Dedifferentiated amniotic fluid mesenchymal stem cell (primary cell): ENCODE measurements at regions not wholly inside any gene's neighbourhood (a gene's known extent, or its start where the extent isn't known, plus 50 kb on each side); places are given as distances from the start of the nearest gene placed in this dataset.

ENCODE experiments used
- DNase-seq: peaks from one replicate; pipeline ENCODE4 v3.0.0-alpha.2; 2016; ENCODE audit errors: extremely low spot score

DNA sequence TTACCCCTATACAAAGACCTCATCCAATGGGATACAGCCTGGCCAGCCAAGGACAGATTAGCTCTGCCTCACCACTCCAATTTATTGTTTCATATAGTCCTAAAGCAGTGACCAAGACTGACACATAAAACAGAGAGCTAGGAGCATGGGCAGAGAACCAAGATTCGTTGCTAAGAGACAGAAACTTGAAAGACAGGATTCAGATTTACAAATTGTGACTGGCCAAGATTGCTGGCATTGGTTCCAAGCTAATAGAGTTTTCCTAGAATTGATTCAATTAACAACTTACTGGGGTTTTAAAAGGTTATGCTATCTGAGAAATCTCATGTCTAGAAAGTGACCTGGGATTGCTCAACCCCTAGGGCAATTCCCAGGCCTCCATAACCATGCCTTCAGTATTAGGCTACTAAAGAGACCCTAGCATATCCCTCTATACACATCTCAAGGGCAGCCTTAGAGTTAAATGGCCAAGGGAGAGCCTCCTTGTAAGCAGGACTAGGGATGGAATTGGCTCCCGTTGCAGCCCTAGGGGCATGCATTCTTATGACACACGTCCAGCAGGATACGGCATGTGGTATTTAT is 75.6 kb downstream of the ICOS start:
- no peak for DNase-seq

DNA sequence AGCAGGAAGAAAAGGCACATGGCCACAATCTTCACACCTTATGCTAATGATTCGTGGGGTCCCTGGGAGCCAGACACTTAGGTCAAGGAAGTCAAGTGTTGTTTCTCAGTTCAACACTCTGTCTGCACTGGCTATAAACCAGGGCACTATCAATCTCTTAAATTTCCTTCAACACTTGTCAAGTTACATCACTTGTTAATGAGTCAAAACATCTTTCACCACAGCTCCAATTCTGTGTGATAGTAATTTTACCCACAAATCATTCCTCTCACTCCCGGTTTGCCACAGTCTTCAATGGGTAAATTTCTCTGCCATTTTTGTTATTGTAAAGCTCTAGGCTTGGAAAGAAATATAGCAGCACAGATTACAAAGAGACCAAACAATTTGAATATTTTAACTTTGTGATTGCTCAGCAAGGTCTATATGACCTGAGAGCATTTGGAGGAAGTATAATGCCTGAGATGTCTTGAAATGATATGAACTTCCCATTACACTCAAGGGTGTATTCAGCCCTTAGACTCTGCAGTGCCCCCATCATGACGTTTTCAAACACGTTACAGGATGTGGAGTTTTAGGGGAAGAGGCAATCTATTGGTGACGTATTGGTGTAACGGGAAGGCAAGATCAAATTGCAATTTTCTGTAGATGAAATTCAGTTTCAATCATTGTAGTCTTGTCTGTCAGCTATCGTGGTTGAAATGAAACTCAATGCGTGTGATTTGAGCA is 78.7 kb downstream of the ICOS start:
- DNase-seq: no peak

DNA sequence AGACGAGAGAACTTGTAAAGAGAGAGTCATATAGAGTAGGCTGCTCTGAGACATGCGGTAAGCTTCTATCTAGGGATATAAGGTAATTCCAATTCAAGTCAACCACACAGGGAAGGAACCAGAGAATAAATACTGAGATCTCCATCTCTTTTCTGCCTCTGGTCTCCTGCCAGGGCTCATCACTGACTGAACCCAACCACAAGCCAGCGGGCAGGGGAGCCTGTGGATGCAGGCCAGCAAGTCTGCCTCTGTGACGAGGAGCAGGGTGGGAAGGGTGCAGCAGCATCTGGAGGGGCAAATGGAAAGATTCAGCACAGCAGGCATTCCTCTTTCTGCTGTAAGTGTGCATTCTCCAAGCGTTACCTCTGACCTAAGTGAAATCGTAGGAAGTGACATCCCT is 82.2 kb downstream of the ICOS start:
- no peak for DNase-seq

- DNase-seq: no peak
Observed at GRCh38 chr2:204019572-204020501, 83.3 kb downstream of the ICOS start.

- no peak for DNase-seq
Observed at GRCh38 chr2:204021290-204022081, 84.9 kb downstream of the ICOS start.

DNA sequence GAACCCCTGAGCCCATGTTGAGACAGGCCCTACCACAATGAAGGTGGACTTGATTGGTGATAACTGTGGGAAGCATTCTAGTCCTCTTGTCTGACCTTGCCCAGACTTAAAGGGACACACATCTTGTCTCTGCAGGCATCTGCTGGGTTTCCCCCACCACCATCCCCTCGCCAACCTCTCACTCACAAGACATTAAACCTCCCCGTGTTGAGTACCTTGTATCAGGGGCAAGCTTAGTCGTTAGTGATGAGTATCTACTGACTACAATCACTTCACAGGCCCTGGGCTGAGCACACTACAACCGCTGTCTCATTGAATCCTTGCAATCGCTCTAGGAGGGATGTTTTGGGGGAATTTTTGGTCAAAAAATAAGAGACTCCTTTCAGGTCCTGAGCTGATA is 86.0 kb downstream of the ICOS start:
- no peak for DNase-seq

GRCh38 chr2:204023088-204023487 is 86.5 kb downstream of the ICOS start:
- DNase-seq: no peak

DNA sequence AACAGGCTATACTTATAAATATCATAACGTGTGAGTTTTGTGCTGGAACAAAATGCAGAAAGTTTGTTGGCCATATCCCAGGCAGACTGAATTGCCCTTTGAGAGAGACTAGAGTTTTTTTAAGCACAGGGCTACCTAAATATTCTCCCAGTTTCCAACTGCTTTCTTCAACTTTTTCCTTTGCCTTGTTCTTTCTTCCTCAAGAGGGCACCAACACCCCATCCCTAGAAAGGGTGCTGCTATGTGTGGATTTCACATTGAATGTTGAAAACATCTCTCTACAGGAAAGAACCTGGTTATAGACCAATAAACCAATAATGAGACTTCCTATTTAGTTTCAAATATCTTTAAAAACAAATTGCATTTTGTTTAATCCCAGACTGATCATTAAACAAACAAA is 87.9 kb downstream of the ICOS start:
- DNase-seq: peak; percentile 80

GRCh38 chr2:204024906-204025475 is 88.4 kb downstream of the ICOS start:
- no peak for DNase-seq

DNA sequence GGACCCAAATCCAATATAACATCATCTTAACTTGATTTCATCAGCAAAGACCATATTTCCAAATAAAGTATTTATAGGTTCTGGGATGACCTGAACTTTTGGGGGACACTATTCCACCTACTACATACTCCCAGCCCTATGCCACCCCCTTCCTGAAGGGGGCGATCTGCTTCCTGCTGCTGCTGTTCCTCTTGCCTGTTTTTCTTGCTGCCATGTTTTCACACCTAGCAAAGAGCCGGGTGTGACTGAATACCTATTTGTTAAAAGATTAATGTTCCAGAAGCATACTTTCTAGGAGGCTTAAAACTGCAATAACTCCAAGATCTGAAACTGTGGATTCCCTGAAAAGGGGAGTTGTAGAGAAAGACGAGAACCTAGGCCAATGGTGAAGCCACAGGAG is 89.7 kb downstream of the ICOS start:
- no peak for DNase-seq

DNA sequence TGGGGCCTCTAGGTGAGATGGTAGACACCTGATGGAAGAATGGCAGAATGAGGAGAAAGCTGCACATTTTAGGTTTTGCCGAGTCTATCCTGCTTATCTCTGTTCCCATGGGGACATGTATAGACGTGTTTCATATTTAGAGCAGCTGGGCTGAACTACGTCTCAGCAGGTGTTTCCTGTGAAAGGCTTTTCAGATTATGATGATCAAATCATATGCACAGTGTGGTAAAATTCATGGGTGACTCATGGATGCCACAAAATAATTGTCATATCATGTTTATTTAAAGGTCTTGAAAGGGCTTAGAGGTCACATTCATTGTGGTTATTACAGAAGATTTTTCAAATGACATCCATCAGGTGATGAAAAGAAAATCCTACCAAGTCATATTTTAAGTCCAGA is 90.5 kb downstream of the ICOS start:
- no peak for DNase-seq

- DNase-seq: no peak
Observed at GRCh38 chr2:204030322-204030721, 93.8 kb downstream of the ICOS start.

GRCh38 chr2:204031056-204031455 is 94.5 kb downstream of the ICOS start:
- no peak for DNase-seq

- DNase-seq: no peak
Observed at GRCh38 chr2:204032301-204032700, 95.7 kb downstream of the ICOS start.

DNA sequence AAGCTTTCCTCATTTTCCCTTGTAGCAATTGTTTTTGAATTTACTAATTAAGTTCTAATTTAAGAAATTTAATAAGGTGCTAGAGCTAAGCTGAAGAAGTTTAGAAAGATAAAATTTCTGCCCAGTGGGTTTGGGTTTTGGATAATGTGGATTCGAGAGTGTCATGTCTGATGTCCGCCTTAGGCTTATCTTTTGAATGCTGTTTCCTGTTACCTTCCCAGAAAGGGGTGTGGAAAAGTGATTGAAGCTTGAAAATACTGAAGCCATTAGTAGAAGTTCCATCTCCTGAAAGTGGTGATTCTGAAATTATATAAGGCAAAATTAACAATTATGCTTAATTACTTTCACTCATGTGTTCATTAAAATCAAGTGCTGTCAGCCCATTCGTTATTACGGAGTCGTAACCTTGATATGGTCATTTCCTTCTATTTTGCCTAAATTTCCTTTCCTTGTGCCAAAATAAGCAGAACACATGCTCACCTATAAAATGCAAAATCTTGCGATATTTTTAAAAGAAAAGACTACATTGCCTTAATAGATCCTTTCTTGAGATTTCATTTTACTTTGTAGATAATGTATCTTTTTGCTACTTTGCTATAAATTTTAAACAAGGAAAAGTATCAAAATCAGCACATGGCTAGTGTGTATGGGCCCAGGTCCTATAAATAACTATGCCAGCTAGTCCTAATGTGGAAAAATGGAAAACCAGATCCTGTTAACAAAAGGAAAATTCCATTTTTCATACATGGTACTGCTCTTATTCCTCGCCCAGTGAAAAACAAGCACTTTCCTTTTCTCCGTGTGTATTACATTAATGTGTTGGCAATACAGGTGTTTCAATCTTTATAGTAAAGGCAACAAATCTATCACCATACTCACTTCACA is 97.3 kb downstream of the ICOS start:
- no peak for DNase-seq

DNA sequence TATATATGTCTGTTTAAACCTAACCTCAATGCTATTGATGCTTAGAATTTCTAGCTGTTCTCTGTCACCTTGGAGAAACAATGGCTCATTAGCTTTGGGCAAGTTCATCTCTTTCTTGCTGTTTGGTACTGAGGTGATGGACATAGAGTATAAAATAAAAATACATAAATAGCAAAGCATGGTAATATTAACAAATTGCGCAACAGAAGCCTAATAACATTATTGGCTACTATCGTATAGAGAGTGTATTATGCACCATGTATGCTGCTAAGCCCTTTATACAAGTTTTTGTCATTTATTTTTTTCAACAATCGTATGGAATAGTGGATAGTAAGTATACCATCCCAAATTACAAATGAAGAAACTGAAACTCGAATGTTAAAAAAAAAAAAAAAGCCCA is 100.1 kb downstream of the ICOS start:
- DNase-seq: no peak

DNA sequence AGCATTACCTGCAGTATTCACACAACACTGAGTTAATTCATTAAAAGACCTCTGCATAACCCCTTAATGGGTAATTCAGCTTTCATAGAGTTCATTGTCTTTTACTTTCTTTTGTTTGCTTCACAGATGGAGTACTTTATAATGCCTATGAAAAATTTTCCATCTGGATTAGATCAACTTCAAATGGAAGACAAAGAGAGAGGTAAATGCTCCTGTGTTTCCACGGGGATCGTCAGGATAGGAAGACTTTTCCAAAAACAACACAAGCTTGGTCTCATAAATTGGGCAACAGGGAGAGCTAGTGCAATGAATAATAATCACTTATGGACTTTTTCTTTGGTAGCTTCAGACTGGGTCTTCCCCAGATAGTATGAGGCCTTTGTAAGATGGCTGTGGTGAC is 100.7 kb downstream of the ICOS start:
- DNase-seq: no peak

DNA sequence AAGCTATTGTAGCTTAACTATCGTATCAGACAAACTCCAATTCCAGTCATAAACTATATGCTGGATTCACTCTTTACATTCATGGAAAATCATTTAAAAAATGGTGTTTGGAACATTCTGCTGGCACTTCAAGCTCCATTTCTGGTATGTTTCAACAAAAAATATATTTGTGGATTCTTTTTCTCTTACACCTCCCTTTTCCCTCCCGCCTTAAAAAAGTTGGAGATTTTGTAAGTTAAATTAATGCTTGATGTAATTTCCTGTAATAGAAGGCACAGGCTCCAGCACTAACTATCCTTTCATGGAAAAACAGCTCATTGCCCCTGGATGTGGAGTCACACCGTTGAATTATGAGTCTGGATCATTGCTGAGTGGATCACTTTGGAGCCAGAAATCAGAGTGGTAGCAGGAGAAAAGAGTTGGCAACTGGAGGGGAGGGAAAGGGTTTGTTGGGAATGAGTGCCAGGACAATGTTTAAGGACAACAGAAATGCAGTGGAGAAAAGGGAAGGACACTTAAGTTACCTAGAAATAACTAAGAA is 102.8 kb downstream of the ICOS start:
- no peak for DNase-seq

DNA sequence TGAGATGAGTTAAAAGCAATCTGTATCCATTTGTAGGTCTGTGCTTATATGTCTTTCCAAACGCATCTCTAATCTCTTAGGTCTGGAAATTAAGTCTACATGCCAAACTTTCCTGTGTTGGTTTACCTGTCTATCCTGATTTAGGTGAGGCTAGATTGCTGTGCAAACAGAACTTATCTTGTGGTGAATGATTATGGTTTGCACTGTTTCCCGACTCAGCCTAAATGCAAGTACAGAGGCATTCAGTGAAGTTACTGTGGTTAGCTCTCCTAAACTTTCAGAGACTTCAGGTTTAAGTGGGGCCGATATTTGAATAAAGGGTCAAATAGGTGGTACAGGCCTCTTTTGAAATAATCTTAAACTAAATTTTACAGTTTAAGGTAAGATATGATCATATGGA is 103.5 kb downstream of the ICOS start:
- no peak for DNase-seq

DNA sequence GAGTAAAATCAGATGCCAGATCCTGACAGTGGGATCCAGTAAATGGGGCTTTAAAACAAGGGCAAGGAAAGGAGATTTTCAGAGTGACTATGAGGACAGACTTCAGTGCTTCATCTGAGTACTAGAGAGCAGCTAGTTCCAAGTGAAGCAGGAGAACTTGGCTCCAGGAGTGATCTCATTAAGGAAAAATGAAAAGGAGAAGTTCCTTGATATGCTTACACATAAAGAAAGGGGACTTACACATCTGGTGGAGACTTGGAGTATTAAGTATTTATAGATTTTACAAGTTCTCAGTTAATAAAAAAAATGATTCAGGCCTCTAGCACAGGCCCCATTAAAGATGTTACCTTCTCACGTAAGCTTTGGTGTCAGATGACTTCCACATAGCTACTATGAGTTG is 105.8 kb downstream of the ICOS start:
- DNase-seq: no peak
